ENCODE measurements at regions not wholly inside any gene's neighbourhood (a gene's known extent, or its start where the extent isn't known, plus 50 kb on each side); places are given as distances from the start of the nearest gene placed in this dataset.

- Mint-ChIP-seq H3K27ac (no peak overlapping the region), H3K36me3 (ENCODE audit: insufficient read depth) (no peaks in the 10 kb centered on the region), H3K4me1 (ENCODE audit: low read depth in 2 of 2) (no peaks in the 10 kb centered on the region), H3K4me3 (no peak overlapping the region), H3K27me3 (no peaks in the 10 kb centered on the region), H3K9me3 (peaks cover 2 to 4% of the 10 kb centered on the region in 2 donors)
- no peak for ATAC-seq (replicated peaks)
- DNase-seq = no peak
Measured at GRCh38 chr12:63326260-63326659, 175.3 kb upstream of the AVPR1A start.

- H3K9me3 Mint-ChIP-seq = peaks cover 0 to 4% of the 10 kb centered on the region in 2 donors
- no peak overlapping the region for H3K27ac Mint-ChIP-seq
- no peaks in the 10 kb centered on the region for H3K4me1 Mint-ChIP-seq (ENCODE audit: low read depth in 2 of 2)
- no peaks in the 10 kb centered on the region for H3K27me3 Mint-ChIP-seq
- ATAC-seq (replicated peaks) = no peak
- H3K4me3 Mint-ChIP-seq = no peak overlapping the region
- no peak for DNase-seq
- no peaks in the 10 kb centered on the region for H3K36me3 Mint-ChIP-seq (ENCODE audit: insufficient read depth)
Measured at GRCh38 chr12:63325757-63326156, 174.8 kb upstream of the AVPR1A start.

DNA sequence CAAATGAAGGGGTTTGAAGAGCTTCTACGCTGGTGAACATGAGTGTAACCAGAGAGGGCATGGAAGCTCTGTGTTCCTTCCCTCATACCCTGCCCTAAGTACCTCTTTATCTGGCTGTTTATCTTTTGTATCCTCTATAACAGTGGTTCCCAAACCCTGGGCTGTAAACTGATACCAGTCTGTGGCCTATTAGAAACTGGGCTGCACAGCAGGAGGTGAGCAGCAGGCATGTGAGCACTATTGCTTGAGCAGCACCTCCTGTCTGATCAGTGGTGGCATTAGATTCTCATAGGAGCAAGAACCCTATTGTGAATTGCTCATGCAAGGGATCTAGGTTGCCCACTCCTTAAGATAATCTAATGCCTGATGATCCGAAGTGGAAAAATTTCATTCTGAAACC is 172.9 kb upstream of the AVPR1A start:
- ATAC-seq (replicated peaks) (no peak), DNase-seq (no peak)
- Mint-ChIP-seq H3K27me3 (no peaks in the 10 kb centered on the region), H3K27ac (no peak overlapping the region), H3K4me3 (no peak overlapping the region), H3K4me1 (ENCODE audit: low read depth in 2 of 2) (no peaks in the 10 kb centered on the region), H3K9me3 (peaks cover 2 to 4% of the 10 kb centered on the region in 2 donors), H3K36me3 (ENCODE audit: insufficient read depth) (no peaks in the 10 kb centered on the region)

GRCh38 chr12:63321373-63321772 is 170.4 kb upstream of the AVPR1A start:
- Mint-ChIP-seq H3K9me3 (peaks cover 8 to 9% of the 10 kb centered on the region in 2 donors), H3K27me3 (no peaks in the 10 kb centered on the region), H3K4me3 (no peak overlapping the region), H3K36me3 (ENCODE audit: insufficient read depth) (no peaks in the 10 kb centered on the region), H3K27ac (no peak overlapping the region), H3K4me1 (ENCODE audit: low read depth in 2 of 2) (no peaks in the 10 kb centered on the region)
- DNase-seq (no peak), ATAC-seq (replicated peaks) (no peak)

- peaks cover 8 to 11% of the 10 kb centered on the region in 2 donors for H3K9me3 Mint-ChIP-seq
- no peak for DNase-seq
- H3K27me3 Mint-ChIP-seq = no peaks in the 10 kb centered on the region
- ATAC-seq (replicated peaks) = no peak
- no peaks in the 10 kb centered on the region for H3K4me1 Mint-ChIP-seq (ENCODE audit: low read depth in 2 of 2)
- H3K27ac Mint-ChIP-seq = no peak overlapping the region
- no peak overlapping the region for H3K4me3 Mint-ChIP-seq
- no peaks in the 10 kb centered on the region for H3K36me3 Mint-ChIP-seq (ENCODE audit: insufficient read depth)
Measured at GRCh38 chr12:63319936-63320633, 169.1 kb upstream of the AVPR1A start.

- H3K4me1 Mint-ChIP-seq (ENCODE audit: low read depth in 2 of 2) = no peaks in the 10 kb centered on the region
- H3K9me3 Mint-ChIP-seq = peaks cover 8 to 9% of the 10 kb centered on the region in 2 donors
Measured at GRCh38 chr12:63319386-63319785, 168.4 kb upstream of the AVPR1A start.

GRCh38 chr12:63318933-63319332 is 167.9 kb upstream of the AVPR1A start:
- no peaks in the 10 kb centered on the region for H3K36me3 Mint-ChIP-seq (ENCODE audit: insufficient read depth)
- ATAC-seq (replicated peaks) (no peak), DNase-seq (no peak)
- H3K4me3 Mint-ChIP-seq = no peak overlapping the region
- no peaks in the 10 kb centered on the region for H3K27me3 Mint-ChIP-seq
- H3K9me3 Mint-ChIP-seq = peaks cover 8 to 9% of the 10 kb centered on the region in 2 donors
- no peaks in the 10 kb centered on the region for H3K4me1 Mint-ChIP-seq (ENCODE audit: low read depth in 2 of 2)
- H3K27ac Mint-ChIP-seq = no peak overlapping the region

More at GRCh38 chr12:63319386-63319785, 168.4 kb upstream of the AVPR1A start:
- Mint-ChIP-seq H3K27me3 (no peaks in the 10 kb centered on the region), H3K36me3 (ENCODE audit: insufficient read depth) (no peaks in the 10 kb centered on the region), H3K4me3 (no peak overlapping the region), H3K27ac (no peak overlapping the region)
- DNase-seq = no peak
- no peak for ATAC-seq (replicated peaks)

- Mint-ChIP-seq H3K4me3 (no peak overlapping the region), H3K27me3 (no peaks in the 10 kb centered on the region), H3K4me1 (ENCODE audit: low read depth in 2 of 2) (no peaks in the 10 kb centered on the region), H3K36me3 (ENCODE audit: insufficient read depth) (no peaks in the 10 kb centered on the region), H3K27ac (no peak overlapping the region), H3K9me3 (peaks cover 8 to 9% of the 10 kb centered on the region in 2 donors)
- no peak for DNase-seq
- no peak for ATAC-seq (replicated peaks)
Measured at GRCh38 chr12:63318313-63318712, 167.3 kb upstream of the AVPR1A start.

DNA sequence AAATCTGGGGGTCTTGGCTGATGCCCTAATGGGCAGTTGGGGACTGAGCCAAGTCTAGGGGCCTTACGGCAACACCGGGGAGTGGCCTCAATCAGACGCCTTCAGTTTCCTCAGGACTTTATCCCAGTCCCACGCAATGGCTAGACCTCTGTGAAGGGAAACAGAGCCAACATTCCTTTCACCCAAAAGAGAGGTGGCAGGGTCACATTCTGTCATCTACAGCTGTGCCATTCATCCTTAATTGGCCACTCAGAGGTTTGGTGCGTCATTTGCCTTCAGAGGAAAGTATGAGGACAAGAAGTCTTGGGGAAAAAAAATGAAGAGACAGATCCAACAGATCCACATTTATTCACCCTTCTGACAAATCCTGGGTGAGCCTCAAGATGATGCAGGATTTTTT is 166.9 kb upstream of the AVPR1A start:
- H3K4me1 Mint-ChIP-seq (ENCODE audit: low read depth in 2 of 2) = no peaks in the 10 kb centered on the region
- H3K4me3 Mint-ChIP-seq = no peak overlapping the region
- H3K27ac Mint-ChIP-seq = no peak overlapping the region
- H3K9me3 Mint-ChIP-seq = peaks cover 8 to 9% of the 10 kb centered on the region in 2 donors
- ATAC-seq (replicated peaks) (no peak), DNase-seq (no peak)
- H3K27me3 Mint-ChIP-seq = no peaks in the 10 kb centered on the region
- H3K36me3 Mint-ChIP-seq (ENCODE audit: insufficient read depth) = no peaks in the 10 kb centered on the region

DNA sequence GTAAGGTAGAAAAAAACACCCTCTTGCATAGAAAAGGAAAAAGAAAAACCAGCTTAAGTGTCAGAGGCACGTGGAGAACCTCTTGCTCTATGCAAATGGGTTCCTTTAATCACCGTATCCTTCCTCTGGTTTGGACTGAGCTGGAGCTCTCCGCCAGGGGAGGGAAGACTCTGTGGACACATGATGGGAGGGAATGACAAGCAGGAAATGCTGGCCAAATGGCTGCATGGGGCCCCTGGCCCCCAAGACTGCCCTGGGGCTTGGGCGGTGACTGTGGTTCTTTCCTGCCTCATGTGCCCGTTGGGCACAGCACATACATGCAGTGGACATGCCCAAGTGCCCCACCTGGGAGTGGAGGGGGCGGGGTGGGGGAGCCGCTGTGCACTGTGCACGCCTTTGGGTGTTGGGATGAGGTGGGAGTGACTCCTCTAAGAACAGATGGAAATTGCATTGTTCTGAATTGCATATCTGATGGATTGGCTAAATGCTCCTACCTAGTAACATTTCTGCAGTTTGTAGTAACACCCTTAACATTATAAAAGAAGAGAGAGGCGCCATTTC is 166.4 kb upstream of the AVPR1A start:
- Mint-ChIP-seq H3K4me1 (ENCODE audit: low read depth in 2 of 2) (no peaks in the 10 kb centered on the region), H3K27ac (no peak overlapping the region), H3K36me3 (ENCODE audit: insufficient read depth) (no peaks in the 10 kb centered on the region), H3K4me3 (no peak overlapping the region), H3K27me3 (no peaks in the 10 kb centered on the region), H3K9me3 (peaks cover 8 to 9% of the 10 kb centered on the region in 2 donors)
- ATAC-seq (replicated peaks) (no peak), DNase-seq (no peak)

GRCh38 chr12:63313139-63313538 is 162.1 kb upstream of the AVPR1A start:
- Mint-ChIP-seq H3K4me1 (ENCODE audit: low read depth in 2 of 2) (no peaks in the 10 kb centered on the region), H3K36me3 (ENCODE audit: insufficient read depth) (no peaks in the 10 kb centered on the region), H3K4me3 (no peak overlapping the region), H3K27ac (no peak overlapping the region), H3K27me3 (no peaks in the 10 kb centered on the region), H3K9me3 (peaks cover 0 to 7% of the 10 kb centered on the region in 2 donors)
- ATAC-seq (replicated peaks) (no peak), DNase-seq (no peak)

- Mint-ChIP-seq H3K36me3 (ENCODE audit: insufficient read depth) (no peaks in the 10 kb centered on the region), H3K9me3 (no peaks in the 10 kb centered on the region), H3K27me3 (no peaks in the 10 kb centered on the region), H3K4me1 (ENCODE audit: low read depth in 2 of 2) (no peaks in the 10 kb centered on the region), H3K4me3 (no peak overlapping the region), H3K27ac (no peak overlapping the region)
- DNase-seq (no peak), ATAC-seq (replicated peaks) (no peak)
Measured at GRCh38 chr12:63308671-63309070, 157.7 kb upstream of the AVPR1A start.

GRCh38 chr12:63307849-63308248 is 156.8 kb upstream of the AVPR1A start:
- ATAC-seq (replicated peaks) (no peak), DNase-seq (no peak)
- no peaks in the 10 kb centered on the region for H3K4me1 Mint-ChIP-seq (ENCODE audit: low read depth in 2 of 2)
- H3K27me3 Mint-ChIP-seq = no peaks in the 10 kb centered on the region
- no peak overlapping the region for H3K27ac Mint-ChIP-seq
- H3K9me3 Mint-ChIP-seq = no peaks in the 10 kb centered on the region
- no peaks in the 10 kb centered on the region for H3K36me3 Mint-ChIP-seq (ENCODE audit: insufficient read depth)
- H3K4me3 Mint-ChIP-seq = no peak overlapping the region

Data from effector memory CD8-positive, alpha-beta T cell (primary cell).